HL-60/S4 (cell line): ENCODE measurements at regions not wholly inside any gene's neighbourhood (a gene's known extent, or its start where the extent isn't known, plus 50 kb on each side); places are given as distances from the start of the nearest gene placed in this dataset.
"Not testable (repeated sequence)": the region's sequence is repeated elsewhere in the genome, so short reads cannot be mapped to it uniquely, and the experiment has no call there.

Experiments used
- in situ Hi-C: fragments of 300-500 bp; cut with MboI; formaldehyde crosslinking; loops from 2 replicates; pipeline ENCODE4 v1.14.3; 2022; ENCODE audit warnings: low sequenced_read_pairs

GRCh38 chr13:31385540-31385939 lies 185.8 kb downstream of the B3GLCT start:
- in situ Hi-C loops = no loop called here

GRCh38 chr13:31394506-31394905 lies 194.7 kb downstream of the B3GLCT start:
- in situ Hi-C loops = no loop called here

- in situ Hi-C loops = no loop called here
Observed at GRCh38 chr13:31395090-31395489, 195.3 kb downstream of the B3GLCT start.

GRCh38 chr13:31399690-31400089 lies 199.9 kb downstream of the B3GLCT start:
- in situ Hi-C loops = no loop called here

GRCh38 chr13:31403711-31404110 lies 203.9 kb downstream of the B3GLCT start:
- in situ Hi-C loops = not testable (repeated sequence)

- in situ Hi-C loops = no loop called here
Observed at GRCh38 chr13:31408927-31409326, 209.2 kb downstream of the B3GLCT start.

GRCh38 chr13:31409678-31410356 lies 210.0 kb downstream of the B3GLCT start:
- in situ Hi-C loops = no loop called here

GRCh38 chr13:31413516-31413915 lies 213.7 kb downstream of the B3GLCT start:
- in situ Hi-C loops = no loop called here

GRCh38 chr13:31416066-31416465 lies 216.3 kb downstream of the B3GLCT start:
- in situ Hi-C loops = no loop called here

- in situ Hi-C loops = no loop called here
Observed at GRCh38 chr13:31418186-31418585, 218.4 kb downstream of the B3GLCT start.

- in situ Hi-C loops = no loop called here
Observed at GRCh38 chr13:31421756-31422155, 222.0 kb downstream of the B3GLCT start.

- in situ Hi-C loops = no loop called here
Observed at GRCh38 chr13:31424130-31424729, 224.5 kb downstream of the B3GLCT start.

GRCh38 chr13:31426395-31426794 lies 226.6 kb downstream of the B3GLCT start:
- in situ Hi-C loops = no loop called here

GRCh38 chr13:31427151-31428100 lies 227.7 kb downstream of the B3GLCT start:
- in situ Hi-C loops = no loop called here

- in situ Hi-C loops = loop anchor here (10.0 kb wide), 1 partner anchor 303 kb away; the partner anchor contains the start of gene RXFP2
Observed at GRCh38 chr13:31431722-31432137, 232.0 kb downstream of the B3GLCT start.

- in situ Hi-C loops = loop anchor here (10.0 kb wide), 1 partner anchor 302 kb away; the partner anchor contains the start of gene RXFP2
Observed at GRCh38 chr13:31433207-31433606, 233.4 kb downstream of the B3GLCT start.

- in situ Hi-C loops = loop anchor here (10.0 kb wide), 1 partner anchor 301 kb away; the partner anchor contains the start of gene RXFP2
Observed at GRCh38 chr13:31433746-31434145, 234.0 kb downstream of the B3GLCT start.

- in situ Hi-C loops = loop anchor here (10.0 kb wide), 1 partner anchor 300 kb away; the partner anchor contains the start of gene RXFP2
Observed at GRCh38 chr13:31434613-31435012, 234.8 kb downstream of the B3GLCT start.

- in situ Hi-C loops = loop anchor here (10.0 kb wide), 1 partner anchor 299 kb away; the partner anchor contains the start of gene RXFP2
Observed at GRCh38 chr13:31435536-31435935, 235.8 kb downstream of the B3GLCT start.

- in situ Hi-C loops = loop anchor here (10.0 kb wide), 1 partner anchor 298 kb away; the partner anchor contains the start of gene RXFP2
Observed at GRCh38 chr13:31436478-31436877, 236.7 kb downstream of the B3GLCT start.

GRCh38 chr13:31437975-31438374 lies 238.2 kb downstream of the B3GLCT start:
- in situ Hi-C loops = loop anchor here (10.0 kb wide), 1 partner anchor 297 kb away; the partner anchor contains the start of gene RXFP2
